ENCODE measurements at regions not wholly inside any gene's neighbourhood (a gene's known extent, or its start where the extent isn't known, plus 50 kb on each side); places are given as distances from the start of the nearest gene placed in this dataset.

DNA sequence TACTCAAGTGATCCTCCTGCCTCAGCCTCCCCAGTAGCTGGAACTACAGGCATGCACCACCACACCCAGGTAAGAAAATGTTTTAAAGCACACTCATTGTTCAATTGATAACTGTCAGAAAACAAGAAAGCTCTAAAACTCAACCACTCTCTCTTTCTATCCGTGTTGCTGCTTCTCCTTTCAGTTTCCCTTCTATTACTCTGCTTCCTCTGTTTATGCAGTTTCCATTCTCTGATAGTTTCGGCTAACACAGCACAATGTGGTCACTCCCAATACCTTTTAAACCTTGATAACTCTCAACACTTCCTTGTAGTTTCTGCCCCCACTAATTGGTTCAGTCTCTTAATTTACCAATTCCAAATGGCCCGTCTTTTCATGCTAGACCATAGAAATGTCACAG, 59.2 kb upstream of the NR4A3 start:
- TF ChIP-seq POLR2A (IDR thresholded peaks at IDR 0.05): no peak
- TF ChIP-seq, protein P1, sequence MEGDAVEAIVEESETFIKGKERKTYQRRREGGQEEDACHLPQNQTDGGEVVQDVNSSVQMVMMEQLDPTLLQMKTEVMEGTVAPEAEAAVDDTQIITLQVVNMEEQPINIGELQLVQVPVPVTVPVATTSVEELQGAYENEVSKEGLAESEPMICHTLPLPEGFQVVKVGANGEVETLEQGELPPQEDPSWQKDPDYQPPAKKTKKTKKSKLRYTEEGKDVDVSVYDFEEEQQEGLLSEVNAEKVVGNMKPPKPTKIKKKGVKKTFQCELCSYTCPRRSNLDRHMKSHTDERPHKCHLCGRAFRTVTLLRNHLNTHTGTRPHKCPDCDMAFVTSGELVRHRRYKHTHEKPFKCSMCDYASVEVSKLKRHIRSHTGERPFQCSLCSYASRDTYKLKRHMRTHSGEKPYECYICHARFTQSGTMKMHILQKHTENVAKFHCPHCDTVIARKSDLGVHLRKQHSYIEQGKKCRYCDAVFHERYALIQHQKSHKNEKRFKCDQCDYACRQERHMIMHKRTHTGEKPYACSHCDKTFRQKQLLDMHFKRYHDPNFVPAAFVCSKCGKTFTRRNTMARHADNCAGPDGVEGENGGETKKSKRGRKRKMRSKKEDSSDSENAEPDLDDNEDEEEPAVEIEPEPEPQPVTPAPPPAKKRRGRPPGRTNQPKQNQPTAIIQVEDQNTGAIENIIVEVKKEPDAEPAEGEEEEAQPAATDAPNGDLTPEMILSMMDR (IDR thresholded peaks at IDR 0.05): no peak
- TF ChIP-seq POLR2AphosphoS5 (IDR thresholded peaks at IDR 0.05): no peak
- TF ChIP-seq EP300 (IDR thresholded peaks at IDR 0.05): no peak
- DNase-seq: no peak
- no peaks in the 10 kb centered on the region for H3K4me1 ChIP-seq
- H3K27ac ChIP-seq: no peak overlapping the region
- H3K27me3 ChIP-seq: no peaks in the 10 kb centered on the region
- H3K4me3 ChIP-seq: no peak overlapping the region
- no peaks in the 10 kb centered on the region for H3K36me3 ChIP-seq
- intact Hi-C loops (cut with DNase I): no loop called here
- 42 to 49% methylated on average over 3 of the region's 3 CpGs for WGBS, 2 donors
- no peaks in the 10 kb centered on the region for H3K9me3 ChIP-seq

Small RNA genes lying in the stretch of these regions (small RNA-seq; reads per million reads assigned to genes)
- gene AL137067.1 (0 reads per million in 3 donors), gene AL137067.2 (0 reads per million in 3 donors)
